GM12864 (cell line): ENCODE measurements at regions not wholly inside any gene's neighbourhood (a gene's known extent, or its start where the extent isn't known, plus 50 kb on each side); places are given as distances from the start of the nearest gene placed in this dataset.

ENCODE experiments used
- DNase-seq: peaks from one replicate; pipeline ENCODE4 v3.0.0-alpha.2; 2011; ENCODE audit warnings: low read depth
- H3K4me3 ChIP-seq: 2 replicates; pipeline ENCODE4 v1.5.1; 2011; ENCODE audit warnings: mild to moderate bottlenecking, low read depth, low read length, control low read depth
- CTCF ChIP-seq: IDR thresholded peaks from 2 replicates; pipeline ENCODE4 v1.5.1; 2011; ENCODE audit warnings: low read depth, mild to moderate bottlenecking, moderate library complexity, low read length, control low read depth, inconsistent platforms; ENCODE audit errors: missing control alignments

- no peak for DNase-seq
- no peak for TF ChIP-seq CTCF
- H3K4me3 ChIP-seq: no peak overlapping the region
These were observed 403.1 kb upstream of the EPHA3 start for GRCh38 chr3:88704338-88704737.

DNA sequence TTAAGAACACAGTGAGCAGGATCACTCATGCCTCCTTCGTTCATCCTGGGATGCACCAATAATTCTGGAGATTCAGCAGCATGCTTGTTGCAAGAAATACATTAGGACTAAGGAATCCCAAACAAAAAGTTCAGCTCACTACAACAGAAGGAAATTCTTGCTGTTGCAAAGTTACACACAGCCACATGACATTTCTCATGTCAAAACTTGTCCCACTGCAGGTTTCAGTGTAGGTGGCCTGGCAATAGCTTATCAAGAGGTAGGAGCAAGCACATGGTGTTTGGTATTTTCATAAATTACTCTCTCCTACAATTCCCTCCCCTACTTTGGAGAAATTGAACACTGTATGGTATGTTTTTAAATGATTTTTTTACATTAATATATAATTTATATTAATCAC lies 399.6 kb upstream of the EPHA3 start:
- no peak overlapping the region for H3K4me3 ChIP-seq
- no peak for TF ChIP-seq CTCF
- DNase-seq: no peak

DNA sequence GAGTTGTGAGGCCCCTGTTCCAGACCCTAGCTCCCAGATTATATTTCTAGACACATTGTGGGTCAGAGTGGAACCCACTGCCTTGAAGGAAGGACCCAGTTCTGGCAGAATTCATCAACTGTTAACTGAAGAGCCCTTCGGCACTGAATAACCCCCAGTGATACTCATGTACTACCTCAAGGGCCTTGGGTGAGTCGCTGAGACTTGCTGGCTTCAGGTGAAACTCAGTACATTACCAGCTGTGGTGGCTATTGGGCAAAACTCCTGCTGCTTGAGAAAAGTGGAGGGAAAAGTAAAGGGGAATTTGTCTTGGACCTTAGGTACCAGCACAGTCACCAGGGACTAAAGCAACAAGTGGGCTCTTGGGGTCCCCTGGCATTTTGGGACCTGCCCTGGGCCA lies 394.9 kb upstream of the EPHA3 start:
- H3K4me3 ChIP-seq: no peak overlapping the region
- no peak for DNase-seq
- TF ChIP-seq CTCF: no peak

DNA sequence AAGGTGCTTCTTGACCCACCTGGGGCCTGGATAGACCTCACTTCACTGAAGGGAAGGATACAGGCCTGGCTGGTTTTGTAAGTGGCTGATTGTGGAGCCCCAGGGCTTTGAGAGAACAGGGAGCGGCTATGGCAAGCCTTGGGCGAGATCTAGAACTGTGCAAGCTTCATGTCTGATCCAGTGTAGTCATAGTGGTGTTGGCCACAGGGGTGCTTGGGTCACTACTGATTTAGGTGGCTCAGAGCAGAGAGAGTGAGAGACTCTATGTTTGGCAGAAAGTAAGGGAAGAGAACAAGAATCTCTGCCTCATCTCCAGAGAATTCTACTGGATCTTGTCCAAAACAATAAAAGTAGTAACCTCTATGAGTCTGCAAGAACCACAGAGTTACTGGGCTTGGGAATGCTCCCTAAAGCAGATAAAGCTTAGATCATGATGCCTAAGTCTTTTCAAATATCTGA lies 394.2 kb upstream of the EPHA3 start:
- no peak for DNase-seq
- H3K4me3 ChIP-seq: no peak overlapping the region
- TF ChIP-seq CTCF: no peak

DNA sequence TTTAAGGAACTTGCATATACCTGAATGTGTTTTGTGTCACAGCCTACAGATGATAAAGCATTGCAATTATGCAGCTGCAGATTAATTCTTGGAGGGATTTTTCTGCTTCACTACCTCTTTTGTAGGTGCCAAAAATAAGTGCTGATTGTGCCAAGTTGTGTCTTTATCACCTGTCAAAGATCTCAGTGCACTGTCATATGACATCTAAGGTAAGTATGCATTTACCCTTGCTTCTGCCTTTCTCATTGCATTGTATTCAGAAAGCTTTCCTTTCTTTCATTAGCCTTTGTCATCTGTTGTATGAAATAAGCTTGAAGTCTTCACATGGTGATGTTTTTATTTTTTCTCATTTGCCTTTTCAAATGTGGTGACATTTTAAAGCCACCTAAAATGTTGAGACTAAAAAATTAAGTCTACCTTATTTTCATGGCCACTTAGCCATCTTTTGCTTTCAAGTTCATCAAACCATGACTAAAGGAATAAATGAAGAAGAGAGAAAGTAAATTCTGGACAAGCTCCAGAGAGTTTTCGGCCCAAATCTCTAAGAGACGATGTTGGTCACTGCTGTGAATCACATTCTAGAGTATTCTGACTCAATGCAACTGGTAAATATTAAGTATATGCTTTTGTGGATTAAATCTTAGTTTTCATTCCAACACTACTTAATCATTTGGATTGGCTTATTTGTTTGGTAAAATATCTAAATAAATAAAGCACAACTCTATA lies 381.8 kb upstream of the EPHA3 start:
- DNase-seq: no peak
- TF ChIP-seq CTCF: no peak
- no peak overlapping the region for H3K4me3 ChIP-seq

GRCh38 chr3:88732186-88732585 lies 375.2 kb upstream of the EPHA3 start:
- TF ChIP-seq CTCF: no peak
- no peak for DNase-seq
- no peak overlapping the region for H3K4me3 ChIP-seq

DNA sequence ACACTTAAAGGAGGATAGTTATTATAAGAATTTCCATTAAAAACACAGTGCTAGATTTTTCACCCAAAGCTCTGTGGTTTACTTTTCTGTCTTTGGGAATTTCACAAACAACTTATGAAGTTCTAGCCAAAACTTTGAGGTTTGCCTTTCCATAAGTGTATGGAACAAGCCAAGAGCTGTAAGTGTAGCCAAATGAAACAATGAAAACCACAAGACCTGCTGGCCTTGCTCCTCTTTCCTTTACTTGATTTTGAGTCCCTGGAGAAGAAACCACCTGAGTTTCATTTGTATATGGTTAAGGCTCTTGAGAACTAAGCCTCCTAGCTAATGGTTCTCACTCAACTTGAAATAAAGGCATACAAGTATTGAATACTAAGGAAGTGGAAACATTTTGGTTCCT lies 365.3 kb upstream of the EPHA3 start:
- DNase-seq: no peak
- no peak for TF ChIP-seq CTCF
- no peak overlapping the region for H3K4me3 ChIP-seq
